Thyroid gland (tissue), 4 donors: ENCODE measurements at regions not wholly inside any gene's neighbourhood (a gene's known extent, or its start where the extent isn't known, plus 50 kb on each side); places are given as distances from the start of the nearest gene placed in this dataset.

ENCODE experiments used
- CTCF ChIP-seq, 6 experiments: fragments of 200-600 bp in 3 of 6; fragments of 450-650 bp in 3 of 6; sonication (generic) in 3 of 6; IDR thresholded peaks; one replicate each; pipeline ENCODE4 v1.5.1; 2016 to 2019; ENCODE audit warnings: antibody characterized with exemption in 6 of 6, mild to moderate bottlenecking in 2 of 6, inconsistent platforms in 1 of 6, moderate library complexity in 1 of 6
- POLR2A ChIP-seq, 2 donors: fragments of 450-650 bp; IDR thresholded peaks; one replicate each; pipeline ENCODE4 v1.6.1; 2017; ENCODE audit warnings: antibody characterized with exemption in 2 of 2, mild to moderate bottlenecking in 2 of 2, moderate library complexity in 1 of 2

GRCh38 chr1:185564816-185565215, 169.4 kb upstream of the HMCN1 start:
- TF ChIP-seq CTCF (IDR thresholded peaks at IDR 0.05) (no peak), POLR2A (IDR thresholded peaks at IDR 0.05) (no peak)
